ENCODE measurements at regions not wholly inside any gene's neighbourhood (a gene's known extent, or its start where the extent isn't known, plus 50 kb on each side); places are given as distances from the start of the nearest gene placed in this dataset.

- CTCF ChIA-PET, result no interaction called here
- no TSS peak for BruUV-seq (replicated peaks)
- DNase-seq, result no peak
- Histone ChIP-seq H3K27me3 (ENCODE audit: insufficient read depth, low read depth) (no peaks in the 10 kb centered on the region), H3K27ac (no peak overlapping the region), H3K4me2 (no peak overlapping the region), H3K9me2 (ENCODE audit: insufficient read depth) (no peaks in the 10 kb centered on the region), H3F3A (ENCODE audit: insufficient read depth, low read depth) (no peaks in the 10 kb centered on the region), H3K4me1 (replicated peaks; ENCODE audit: insufficient read depth) (no peaks in the 10 kb centered on the region), H3K4me3 (no peak overlapping the region), H4K20me1 (ENCODE audit: insufficient read depth) (no peaks in the 10 kb centered on the region), H3K9me3 (ENCODE audit: insufficient read depth, low read depth) (no peaks in the 10 kb centered on the region), H2AFZ (no peak overlapping the region), H3K79me2 (ENCODE audit: low read depth) (no peaks in the 10 kb centered on the region), H3K36me3 (ENCODE audit: low read depth) (no peaks in the 10 kb centered on the region)
- intact Hi-C loops (cut with micrococcal nuclease; ENCODE audit: unreplicated experiment), result no loop called here
- POLR2A ChIA-PET (ENCODE audit: unreplicated experiment), result no interaction called here
- no peak for TF ChIP-seq EZH2 (IDR thresholded peaks at IDR 0.05; ENCODE audit: low read depth)
- TF ChIP-seq, protein P1, sequence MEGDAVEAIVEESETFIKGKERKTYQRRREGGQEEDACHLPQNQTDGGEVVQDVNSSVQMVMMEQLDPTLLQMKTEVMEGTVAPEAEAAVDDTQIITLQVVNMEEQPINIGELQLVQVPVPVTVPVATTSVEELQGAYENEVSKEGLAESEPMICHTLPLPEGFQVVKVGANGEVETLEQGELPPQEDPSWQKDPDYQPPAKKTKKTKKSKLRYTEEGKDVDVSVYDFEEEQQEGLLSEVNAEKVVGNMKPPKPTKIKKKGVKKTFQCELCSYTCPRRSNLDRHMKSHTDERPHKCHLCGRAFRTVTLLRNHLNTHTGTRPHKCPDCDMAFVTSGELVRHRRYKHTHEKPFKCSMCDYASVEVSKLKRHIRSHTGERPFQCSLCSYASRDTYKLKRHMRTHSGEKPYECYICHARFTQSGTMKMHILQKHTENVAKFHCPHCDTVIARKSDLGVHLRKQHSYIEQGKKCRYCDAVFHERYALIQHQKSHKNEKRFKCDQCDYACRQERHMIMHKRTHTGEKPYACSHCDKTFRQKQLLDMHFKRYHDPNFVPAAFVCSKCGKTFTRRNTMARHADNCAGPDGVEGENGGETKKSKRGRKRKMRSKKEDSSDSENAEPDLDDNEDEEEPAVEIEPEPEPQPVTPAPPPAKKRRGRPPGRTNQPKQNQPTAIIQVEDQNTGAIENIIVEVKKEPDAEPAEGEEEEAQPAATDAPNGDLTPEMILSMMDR (conservative IDR thresholded peaks at IDR 0.05), result no peak
These were observed 772.8 kb upstream of the GJE1 start for GRCh38 chr6:141359953-141360352.

DNA sequence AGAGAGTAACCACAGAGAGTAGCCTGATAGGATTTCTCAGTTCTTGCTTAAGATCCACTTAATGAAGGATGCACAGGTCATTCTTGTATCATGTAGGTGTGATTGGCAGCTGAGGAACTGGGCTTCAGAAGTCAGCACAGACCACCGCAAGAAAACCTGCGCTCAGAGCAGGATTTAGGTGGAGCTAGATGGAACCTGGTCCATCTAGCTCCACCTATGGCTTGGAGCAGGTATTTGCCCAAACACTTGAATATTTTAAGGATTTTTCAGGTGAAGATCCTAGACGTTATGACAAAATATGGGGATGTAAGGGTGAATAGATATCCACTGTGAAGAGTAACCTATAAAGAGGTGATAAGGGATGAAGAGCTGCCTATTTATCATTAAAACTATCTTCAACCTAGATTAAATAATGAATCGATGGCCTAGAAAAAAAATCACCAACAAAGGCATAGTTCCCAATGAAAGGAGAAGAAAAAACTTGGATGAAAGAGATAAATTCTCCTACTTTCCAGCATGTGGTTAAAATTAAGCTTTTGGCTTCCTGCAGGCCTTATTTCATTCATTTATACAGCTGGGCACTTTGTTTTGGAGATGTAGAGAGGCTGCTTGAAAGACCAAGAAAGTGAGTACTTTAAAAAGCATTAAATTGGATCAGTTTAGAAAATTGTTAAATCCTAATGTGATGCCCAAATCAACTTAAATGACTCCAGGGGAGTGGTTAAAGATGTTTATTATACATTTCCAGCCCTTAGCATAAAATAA, 778.4 kb upstream of the GJE1 start:
- TF ChIP-seq, protein P1 (conservative IDR thresholded peaks at IDR 0.05), result no peak; the same call in 1 of the 2 replicates
- no peak for TF ChIP-seq EZH2 (IDR thresholded peaks at IDR 0.05; ENCODE audit: low read depth)
- H3K9me2 ChIP-seq (ENCODE audit: insufficient read depth), result no peaks in the 10 kb centered on the region
- no TSS peak for BruUV-seq (replicated peaks)
- H3K4me2 ChIP-seq, result no peak overlapping the region
- ChIA-PET POLR2A (ENCODE audit: unreplicated experiment) (no interaction called here), CTCF (no interaction called here)
- H3K36me3 ChIP-seq (ENCODE audit: low read depth), result no peaks in the 10 kb centered on the region
- no peaks in the 10 kb centered on the region for H4K20me1 ChIP-seq (ENCODE audit: insufficient read depth)
- H3K27ac ChIP-seq, result no peak overlapping the region
- no peaks in the 10 kb centered on the region for H3F3A ChIP-seq (ENCODE audit: insufficient read depth, low read depth)
- no peaks in the 10 kb centered on the region for H3K79me2 ChIP-seq (ENCODE audit: low read depth)
- H2AFZ ChIP-seq, result no peak overlapping the region
- H3K4me3 ChIP-seq, result no peak overlapping the region
- intact Hi-C loops (cut with micrococcal nuclease; ENCODE audit: unreplicated experiment), result no loop called here
- no peaks in the 10 kb centered on the region for H3K9me3 ChIP-seq (ENCODE audit: insufficient read depth, low read depth)
- no peaks in the 10 kb centered on the region for H3K27me3 ChIP-seq (ENCODE audit: insufficient read depth, low read depth)
- H3K4me1 ChIP-seq (replicated peaks; ENCODE audit: insufficient read depth), result no peaks in the 10 kb centered on the region
- no peak for DNase-seq

- Histone ChIP-seq H4K20me1 (ENCODE audit: insufficient read depth) (no peaks in the 10 kb centered on the region), H3K4me2 (no peak overlapping the region), H2AFZ (no peak overlapping the region), H3K9me3 (ENCODE audit: insufficient read depth, low read depth) (no peaks in the 10 kb centered on the region), H3K4me1 (replicated peaks; ENCODE audit: insufficient read depth) (no peaks in the 10 kb centered on the region), H3K27ac (no peak overlapping the region), H3K9me2 (ENCODE audit: insufficient read depth) (no peaks in the 10 kb centered on the region), H3F3A (ENCODE audit: insufficient read depth, low read depth) (no peaks in the 10 kb centered on the region), H3K27me3 (ENCODE audit: insufficient read depth, low read depth) (no peaks in the 10 kb centered on the region), H3K79me2 (ENCODE audit: low read depth) (no peaks in the 10 kb centered on the region), H3K4me3 (no peak overlapping the region), H3K36me3 (ENCODE audit: low read depth) (no peaks in the 10 kb centered on the region)
- no TSS peak for BruUV-seq (replicated peaks)
- no peak for DNase-seq
- CTCF ChIA-PET, result no interaction called here
- intact Hi-C loops (cut with micrococcal nuclease; ENCODE audit: unreplicated experiment), result no loop called here
- POLR2A ChIA-PET (ENCODE audit: unreplicated experiment), result no interaction called here
- no peak for TF ChIP-seq EZH2 (IDR thresholded peaks at IDR 0.05; ENCODE audit: low read depth)
- TF ChIP-seq, protein P1 (conservative IDR thresholded peaks at IDR 0.05), result no peak
These were observed 781.0 kb upstream of the GJE1 start for GRCh38 chr6:141351721-141352120.

Data from PC-9 (cell line).